Calu3 (cell line): ENCODE measurements at regions not wholly inside any gene's neighbourhood (a gene's known extent, or its start where the extent isn't known, plus 50 kb on each side); places are given as distances from the start of the nearest gene placed in this dataset.
"Not testable (repeated sequence)": the region's sequence is repeated elsewhere in the genome, so short reads cannot be mapped to it uniquely, and the experiment has no call there.

Experiments
- BruUV-seq: library from RNA; stranded (reverse); fragments of 400-500 nt; replicated peaks from 2 replicates; lab custom pipeline; 2021; lab: Mats Ljungman, UMichigan
- CTCF ChIA-PET: fragments of 300-600 bp; sonication (Branson Sonifier 250); formaldehyde crosslinking; loops from one replicate; lab custom pipeline; 2022; ENCODE audit warnings: antibody characterized with exemption; lab: Charles Lee
- DNase-seq: peaks from one replicate; pipeline ENCODE4 v3.0.0; 2022
- H3K27ac Mint-ChIP-seq: one replicate; pipeline ENCODE4 v1.8.0; 2022; ENCODE audit warnings: mixed read lengths; ENCODE audit not compliant: unreplicated experiment
- H3K27me3 Mint-ChIP-seq: one replicate; pipeline ENCODE4 v1.8.0; 2022; ENCODE audit warnings: mixed read lengths; ENCODE audit not compliant: unreplicated experiment
- H3K36me3 Mint-ChIP-seq: one replicate; pipeline ENCODE4 v1.8.0; 2022; ENCODE audit warnings: mild to moderate bottlenecking, moderate library complexity, mixed read lengths; ENCODE audit not compliant: insufficient read depth, unreplicated experiment
- H3K4me1 Mint-ChIP-seq: one replicate; pipeline ENCODE4 v1.8.0; 2022; ENCODE audit warnings: mild to moderate bottlenecking, low read depth, mixed read lengths; ENCODE audit not compliant: unreplicated experiment
- H3K4me3 Mint-ChIP-seq: one replicate; pipeline ENCODE4 v1.8.0; 2022; ENCODE audit warnings: mild to moderate bottlenecking, low read depth, moderate library complexity, mixed read lengths; ENCODE audit not compliant: unreplicated experiment
- H3K9me3 Mint-ChIP-seq: one replicate; pipeline ENCODE4 v1.8.0; 2022; ENCODE audit warnings: low read depth, mixed read lengths; ENCODE audit not compliant: unreplicated experiment
- CTCF ChIP-seq: fragments of 200-600 bp; IDR thresholded peaks from one replicate; pipeline ENCODE4 v1.8.0; 2022; ENCODE audit warnings: antibody characterized with exemption; ENCODE audit not compliant: unreplicated experiment
- intact Hi-C: fragments of 100-400 bp; cut with micrococcal nuclease; formaldehyde crosslinking; loops from one replicate; pipeline ENCODE4 v1.10.0; 2022; ENCODE audit not compliant: unreplicated experiment

GRCh38 chr9:29176231-29176630 lies 1603.0 kb upstream of the C9orf72 start:
- Mint-ChIP-seq H3K36me3 (no peaks in the 10 kb centered on the region), H3K27me3 (no peaks in the 10 kb centered on the region), H3K4me1 (no peaks in the 10 kb centered on the region), H3K9me3 (no peaks in the 10 kb centered on the region), H3K4me3 (no peak overlapping the region), H3K27ac (no peak overlapping the region)
- DNase-seq: no peak
- intact Hi-C loops: no loop called here
- CTCF ChIA-PET: no interaction called here
- no peak for TF ChIP-seq CTCF
- BruUV-seq: no TSS peak

- Mint-ChIP-seq H3K4me1 (no peaks in the 10 kb centered on the region), H3K4me3 (no peak overlapping the region), H3K27ac (no peak overlapping the region), H3K27me3 (no peaks in the 10 kb centered on the region), H3K36me3 (no peaks in the 10 kb centered on the region), H3K9me3 (no peaks in the 10 kb centered on the region)
- CTCF ChIA-PET: no interaction called here
- no peak for DNase-seq
- no peak for TF ChIP-seq CTCF
- intact Hi-C loops: no loop called here
- no TSS peak for BruUV-seq
These were observed 1603.5 kb upstream of the C9orf72 start for GRCh38 chr9:29176786-29177185.

- no peak for TF ChIP-seq CTCF
- Mint-ChIP-seq H3K36me3 (no peaks in the 10 kb centered on the region), H3K4me3 (no peak overlapping the region), H3K4me1 (no peaks in the 10 kb centered on the region), H3K27ac (no peak overlapping the region), H3K9me3 (no peaks in the 10 kb centered on the region), H3K27me3 (no peaks in the 10 kb centered on the region)
- no TSS peak for BruUV-seq
- intact Hi-C loops: no loop called here
- DNase-seq: no peak
- CTCF ChIA-PET: interaction anchor here (0.7 kb wide), 2 partner anchors 350 to 1101 kb away, joined by 3 read pairs; no protein-coding TSS in a partner anchor
These were observed 1610.7 kb upstream of the C9orf72 start for GRCh38 chr9:29183971-29184370.

GRCh38 chr9:29188771-29189170 lies 1615.5 kb upstream of the C9orf72 start:
- intact Hi-C loops, H3K4me3 Mint-ChIP-seq, H3K36me3 Mint-ChIP-seq, CTCF ChIA-PET, H3K27ac Mint-ChIP-seq, DNase-seq, H3K9me3 Mint-ChIP-seq, BruUV-seq, H3K4me1 Mint-ChIP-seq, H3K27me3 Mint-ChIP-seq: not testable (repeated sequence)

GRCh38 chr9:29189221-29189620 lies 1615.9 kb upstream of the C9orf72 start:
- H3K36me3 Mint-ChIP-seq, DNase-seq, H3K4me1 Mint-ChIP-seq, intact Hi-C loops, H3K9me3 Mint-ChIP-seq, H3K4me3 Mint-ChIP-seq, BruUV-seq, CTCF ChIA-PET, H3K27me3 Mint-ChIP-seq, H3K27ac Mint-ChIP-seq: not testable (repeated sequence)
